Keratinocyte (primary cell): ENCODE measurements at regions not wholly inside any gene's neighbourhood (a gene's known extent, or its start where the extent isn't known, plus 50 kb on each side); places are given as distances from the start of the nearest gene placed in this dataset.

Source experiments
- DNase-seq: peaks from one replicate; pipeline ENCODE4 v3.0.0-alpha.2; 2011; ENCODE audit warnings: low read depth, missing footprints, low spot score
- FAIRE-seq: peaks from 2 replicates; lab custom pipeline; 2011; peaks lifted over from hg19 to GRCh38; lab: Jason Lieb, UNC
- H2AFZ ChIP-seq: 2 replicates; pipeline ENCODE4 v1.6.0; 2012; ENCODE audit warnings: low read length, control low read depth, inconsistent platforms; ENCODE audit not compliant: control insufficient read depth
- H3K27ac ChIP-seq: 2 replicates; pipeline ENCODE4 v1.5.1; 2011; ENCODE audit warnings: low read length; ENCODE audit not compliant: control insufficient read depth, insufficient read depth
- H3K27me3 ChIP-seq: 3 replicates; pipeline ENCODE4 v1.6.0; 2011; ENCODE audit warnings: low read length; ENCODE audit not compliant: control insufficient read depth, insufficient read depth; ENCODE audit errors: extremely low read depth
- H3K36me3 ChIP-seq, 2 experiments: 2 replicates in 1 of 2; 3 replicates in 1 of 2; pipeline ENCODE4 v1.5.1; 2011; ENCODE audit warnings: low read length in 2 of 2, mild to moderate bottlenecking in 1 of 2; ENCODE audit not compliant: control insufficient read depth in 2 of 2, insufficient read depth in 2 of 2; ENCODE audit errors: extremely low read depth in 1 of 2
- H3K4me1 ChIP-seq: 3 replicates; pipeline ENCODE4 v1.5.1; 2011; ENCODE audit warnings: low read length; ENCODE audit not compliant: control insufficient read depth, insufficient read depth; ENCODE audit errors: extremely low read depth
- H3K4me2 ChIP-seq: 3 replicates; pipeline ENCODE4 v1.6.0; 2011; ENCODE audit warnings: low read depth, low read length; ENCODE audit not compliant: control insufficient read depth, insufficient read depth; ENCODE audit errors: extremely low read depth
- H3K4me3 ChIP-seq, 3 experiments: fragments of 200-600 bp in 1 of 3; sonication (generic) in 1 of 3; 2 replicates in 2 of 3; 3 replicates in 1 of 3; pipeline ENCODE4 v1.5.1; 2011 to 2016; ENCODE audit warnings: low read length in 3 of 3, mild to moderate bottlenecking in 3 of 3, control low read depth in 2 of 3, inconsistent platforms in 1 of 3, low read depth in 1 of 3, mixed read lengths in 1 of 3, mixed run types in 1 of 3, moderate library complexity in 1 of 3; ENCODE audit not compliant: control insufficient read depth in 2 of 3, insufficient read depth in 2 of 3; ENCODE audit errors: extremely low read depth in 1 of 3
- H3K79me2 ChIP-seq: 2 replicates; pipeline ENCODE4 v1.6.0; 2012; ENCODE audit warnings: low read length; ENCODE audit not compliant: control insufficient read depth, insufficient read depth
- H3K9ac ChIP-seq: 3 replicates; pipeline ENCODE4 v1.6.0; 2011; ENCODE audit warnings: low read length; ENCODE audit not compliant: control insufficient read depth, insufficient read depth; ENCODE audit errors: extremely low read depth
- H3K9me1 ChIP-seq: 3 replicates; pipeline ENCODE4 v1.6.0; 2011; ENCODE audit warnings: low read length; ENCODE audit not compliant: control insufficient read depth, insufficient read depth; ENCODE audit errors: extremely low read depth
- H3K9me3 ChIP-seq: 2 replicates; pipeline ENCODE4 v1.5.1; 2012; ENCODE audit warnings: low read depth, low read length; ENCODE audit not compliant: control insufficient read depth
- H4K20me1 ChIP-seq: 3 replicates; pipeline ENCODE4 v1.6.0; 2011; ENCODE audit warnings: low read length; ENCODE audit not compliant: control insufficient read depth, insufficient read depth; ENCODE audit errors: extremely low read depth
- CTCF ChIP-seq, 3 experiments: IDR thresholded peaks in 1 of 3; conservative IDR thresholded peaks in 1 of 3; optimal IDR thresholded peaks in 1 of 3; 2 replicates in 2 of 3; 3 replicates in 1 of 3; pipeline versions ENCODE3 to v1.5.1; 2011; ENCODE audit warnings: low read length in 3 of 3, mild to moderate bottlenecking in 3 of 3, moderate library complexity in 2 of 3, control low read depth in 1 of 3, inconsistent platforms in 1 of 3; ENCODE audit not compliant: insufficient read depth in 2 of 3; ENCODE audit errors: extremely low read depth in 1 of 3
- EZH2 ChIP-seq: IDR thresholded peaks from one replicate; pipeline ENCODE4 v1.6.1; 2012; ENCODE audit warnings: inconsistent platforms, mild to moderate bottlenecking, low read length, moderate library complexity
- dilution Hi-C: fragments of 300-500 bp; cut with MboI; formaldehyde crosslinking; loops from one replicate; pipeline ENCODE4 v1.7.0; 2020; ENCODE audit warnings: low sequenced_read_pairs; ENCODE audit not compliant: extremely low pct_ligation_motif_present

- no peak overlapping the region for H3K4me2 ChIP-seq
- H3K9me3 ChIP-seq: no peaks in the 10 kb centered on the region
- no peaks in the 10 kb centered on the region for H4K20me1 ChIP-seq
- no peak overlapping the region for H2AFZ ChIP-seq
- no peaks in the 10 kb centered on the region for H3K9me1 ChIP-seq
- TF ChIP-seq EZH2: no peak
- TF ChIP-seq CTCF (optimal IDR thresholded peaks at IDR 0.05 in 1 of 3, IDR thresholded peaks at IDR 0.05 in 1 of 3, conservative IDR thresholded peaks at IDR 0.05 in 1 of 3; ENCODE audit: extremely low read depth in 1 of 3, insufficient read depth in 2 of 3, low read length in 3 of 3): no peak
- no peaks in the 10 kb centered on the region for H3K4me1 ChIP-seq
- no peaks in the 10 kb centered on the region for H3K27me3 ChIP-seq
- H3K27ac ChIP-seq: no peak overlapping the region
- DNase-seq (no peak), FAIRE-seq (no peak)
- no peak overlapping the region for H3K9ac ChIP-seq
- no peaks in the 10 kb centered on the region for H3K36me3 ChIP-seq
- dilution Hi-C loops: no loop called here
- no peak overlapping the region for H3K4me3 ChIP-seq
- H3K79me2 ChIP-seq: no peaks in the 10 kb centered on the region
Measured at GRCh38 chr15:39459548-39459947, 121.3 kb upstream of the THBS1 start.

- Histone ChIP-seq H2AFZ (no peak overlapping the region), H3K9ac (no peak overlapping the region), H3K27me3 (no peaks in the 10 kb centered on the region), H4K20me1 (no peaks in the 10 kb centered on the region), H3K4me3 (no peak overlapping the region), H3K36me3 (no peaks in the 10 kb centered on the region), H3K27ac (no peak overlapping the region), H3K9me3 (no peaks in the 10 kb centered on the region), H3K4me2 (no peak overlapping the region), H3K4me1 (no peaks in the 10 kb centered on the region), H3K9me1 (no peaks in the 10 kb centered on the region), H3K79me2 (no peaks in the 10 kb centered on the region)
- dilution Hi-C loops: no loop called here
- DNase-seq: no peak
- no peak for FAIRE-seq
- TF ChIP-seq EZH2: no peak
- TF ChIP-seq CTCF (optimal IDR thresholded peaks at IDR 0.05 in 1 of 3, IDR thresholded peaks at IDR 0.05 in 1 of 3, conservative IDR thresholded peaks at IDR 0.05 in 1 of 3; ENCODE audit: extremely low read depth in 1 of 3, insufficient read depth in 2 of 3, low read length in 3 of 3): no peak
Measured at GRCh38 chr15:39460748-39461147, 120.1 kb upstream of the THBS1 start.
